GM12878 (cell line): ENCODE measurements at regions not wholly inside any gene's neighbourhood (a gene's known extent, or its start where the extent isn't known, plus 50 kb on each side); places are given as distances from the start of the nearest gene placed in this dataset.

ENCODE experiments used
- ATAC-seq: fragments of 200-7000 bp; cut with Tn5 transposase; 3 replicates; pipeline ENCODE4 v1.9.1; 2020; ENCODE audit warnings: mild to moderate bottlenecking, moderate library complexity
- BruUV-seq: library from RNA; stranded (reverse); fragments of 400-500 nt; replicated peaks from 2 replicates; lab custom pipeline; 2021; lab: Mats Ljungman, UMichigan
- CTCF ChIA-PET: fragments of 300-600 bp; sonication (Branson Sonifier 250); formaldehyde crosslinking; extraction: SDS; loops from one replicate; lab custom pipeline; 2021; ENCODE audit warnings: inconsistent platforms; lab: Yijun Ruan, JAX
- POLR2A ChIA-PET: fragments of 350-600 bp; formaldehyde crosslinking; extraction: SDS; loops from one replicate; lab custom pipeline; 2021; ENCODE audit warnings: inconsistent platforms; lab: Charles Lee
- RAD21 ChIA-PET: fragments of 300-600 bp; sonication (Branson Sonifier 250); formaldehyde crosslinking; loops from one replicate; lab custom pipeline; 2023; ENCODE audit warnings: antibody characterized with exemption; ENCODE audit not compliant: unreplicated experiment; lab: Charles Lee
- SMC1A ChIA-PET: fragments of 300-600 bp; sonication (Branson Sonifier 250); formaldehyde crosslinking; loops from one replicate; lab custom pipeline; 2023; ENCODE audit not compliant: unreplicated experiment, uncharacterized antibody; lab: Charles Lee
- DNase-seq: peaks from one replicate; pipeline ENCODE4 v3.0.0-alpha.2; 2011; ENCODE audit warnings: low read depth, low spot score
- FAIRE-seq: peaks from 3 replicates; lab custom pipeline; 2011; peaks lifted over from hg19 to GRCh38; lab: Jason Lieb, UNC
- H2AFZ ChIP-seq: 2 replicates; pipeline ENCODE4 v1.6.0; 2011; ENCODE audit warnings: low read depth, low read length, control low read depth; ENCODE audit not compliant: control insufficient read depth
- H3K27ac ChIP-seq: 2 replicates; pipeline ENCODE4 v1.5.1; 2011; ENCODE audit warnings: control low read depth; ENCODE audit not compliant: control insufficient read depth, insufficient read depth
- H3K27me3 ChIP-seq, 2 experiments: replicated peaks in 1 of 2; 2 replicates each; pipeline versions ENCODE4 v1.6.0 to v1.6.1; 2011; ENCODE audit warnings: low read length in 1 of 2; ENCODE audit not compliant: control insufficient read depth in 2 of 2, insufficient read depth in 2 of 2
- H3K36me3 ChIP-seq, 2 experiments: 2 replicates each; pipeline ENCODE4 v1.5.1; 2011; ENCODE audit warnings: low read length in 1 of 2; ENCODE audit not compliant: control insufficient read depth in 2 of 2, insufficient read depth in 2 of 2
- H3K4me1 ChIP-seq: 2 replicates; pipeline ENCODE4 v1.6.1; 2011; ENCODE audit warnings: mild to moderate bottlenecking, low read length, moderate library complexity, mixed read lengths; ENCODE audit not compliant: control insufficient read depth, insufficient read depth
- H3K4me2 ChIP-seq: 2 replicates; pipeline ENCODE4 v1.6.0; 2011; ENCODE audit warnings: control low read depth; ENCODE audit not compliant: control insufficient read depth, insufficient read depth
- H3K4me3 ChIP-seq: fragments of 200-600 bp; sonication (generic); 2 replicates; pipeline ENCODE4 v1.5.1; 2016
- H3K79me2 ChIP-seq: 2 replicates; pipeline ENCODE4 v1.6.0; 2011; ENCODE audit warnings: low read length; ENCODE audit not compliant: control insufficient read depth, insufficient read depth
- H3K9ac ChIP-seq: 2 replicates; pipeline ENCODE4 v1.8.0; 2011; ENCODE audit warnings: low read length, control low read depth, mixed read lengths; ENCODE audit not compliant: control insufficient read depth, insufficient read depth
- H3K9me3 ChIP-seq: replicated peaks from 3 replicates; pipeline ENCODE4 v1.5.1; 2011; ENCODE audit warnings: mild to moderate bottlenecking, low read length; ENCODE audit not compliant: control insufficient read depth, insufficient read depth
- H4K20me1 ChIP-seq: 2 replicates; pipeline ENCODE4 v1.6.0; 2011; ENCODE audit not compliant: control insufficient read depth, insufficient read depth
- BMI1 ChIP-seq: fragments of 450-650 bp; IDR thresholded peaks from 2 replicates; pipeline ENCODE4 v1.6.1; 2016; ENCODE audit warnings: mild to moderate bottlenecking, moderate library complexity, borderline replicate concordance
- CHD1 ChIP-seq: IDR thresholded peaks from 2 replicates; pipeline ENCODE4 v1.6.1; 2012; ENCODE audit warnings: low read depth, low read length, improper control_type of control experiment
- CTCF ChIP-seq, 3 experiments: IDR thresholded peaks in 2 of 3; conservative IDR thresholded peaks in 1 of 3; 2 replicates each; pipeline ENCODE4 v1.5.1; 2011; ENCODE audit warnings: low read depth in 3 of 3, low read length in 3 of 3, mild to moderate bottlenecking in 3 of 3, control low read depth in 2 of 3, moderate library complexity in 2 of 3, inconsistent platforms in 1 of 3, mixed read lengths in 1 of 3; ENCODE audit not compliant: control insufficient read depth in 2 of 3, insufficient read depth in 1 of 3; ENCODE audit errors: extremely low read depth in 1 of 3
- POLR2A ChIP-seq: IDR thresholded peaks from 2 replicates; pipeline ENCODE4 v1.6.1; 2011; ENCODE audit warnings: low read depth, mild to moderate bottlenecking, low read length
- SMAD1 ChIP-seq: fragments of 450-650 bp; IDR thresholded peaks from 2 replicates; pipeline ENCODE4 v1.6.1; 2018; ENCODE audit warnings: mild to moderate bottlenecking, low read depth; ENCODE audit not compliant: partially characterized antibody
- TBL1XR1 ChIP-seq: IDR thresholded peaks from 2 replicates; pipeline ENCODE4 v1.6.1; 2012; ENCODE audit warnings: low read depth, low read length, improper control_type of control experiment
- ZBTB33 ChIP-seq: fragments of 450-650 bp; IDR thresholded peaks from 2 replicates; pipeline ENCODE4 v1.6.1; 2017; ENCODE audit warnings: mild to moderate bottlenecking
- WGBS: methylation state at CpG from one replicate; pipeline ENCODE4 v1.1.6; 2016; ENCODE audit warnings: low lambda C conversion rate; ENCODE audit not compliant: insufficient replicate concordance, insufficient coverage; ENCODE audit errors: missing lambda C conversion rate; 5-methylcytosine and 5-hydroxymethylcytosine counted together
- in situ Hi-C: fragments of 300-500 bp; cut with MboI; formaldehyde crosslinking; loops from 9 replicates; pipeline ENCODE4 v1.14.3; 2018; ENCODE audit warnings: mixed read lengths
- intact Hi-C: fragments of 100-400 bp; cut with micrococcal nuclease; formaldehyde crosslinking; loops from one replicate; pipeline ENCODE4 v1.14.2; 2022; ENCODE audit not compliant: unreplicated experiment

DNA sequence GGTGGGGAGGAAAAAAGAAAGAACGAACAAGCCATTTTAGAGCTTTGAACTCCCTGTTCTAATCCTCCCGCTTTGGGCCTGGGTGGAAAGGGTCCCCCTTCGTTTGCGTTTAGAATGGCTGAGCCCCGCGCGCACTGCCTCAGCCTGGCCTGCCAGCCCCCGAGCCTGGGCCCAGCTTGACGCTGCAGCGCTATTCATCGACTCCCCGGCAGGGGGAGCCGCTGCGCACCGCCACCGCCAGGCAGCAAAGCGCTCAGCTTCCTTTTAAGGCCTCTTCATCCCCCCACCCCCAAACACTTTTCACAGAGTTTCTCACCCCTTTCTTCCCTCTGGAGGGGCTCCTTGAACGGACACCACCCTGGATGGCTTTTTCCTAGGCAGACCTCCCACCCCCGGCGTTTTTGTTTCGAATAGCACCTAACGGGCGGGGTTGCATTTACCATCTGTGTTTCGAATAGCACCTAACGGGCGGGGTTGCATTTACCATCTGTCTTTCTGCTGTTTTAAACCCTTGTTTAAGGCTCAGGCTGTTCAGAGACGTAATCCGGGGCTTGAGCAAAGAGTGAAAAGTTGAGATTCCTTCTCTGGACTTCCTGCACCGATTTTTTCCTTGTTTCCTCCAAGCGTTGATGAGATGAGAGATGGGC, 56.4 kb upstream of the PIWIL1 start:
- SMC1A ChIA-PET: no interaction called here
- POLR2A ChIA-PET: no interaction called here
- Histone ChIP-seq H3K4me3 (no peak overlapping the region), H4K20me1 (no peaks in the 10 kb centered on the region), H2AFZ (no peak overlapping the region), H3K9ac (no peak overlapping the region), H3K4me2 (no peak overlapping the region), H3K27ac (no peak overlapping the region), H3K9me3 (no peaks in the 10 kb centered on the region; the same call in 2 of the 3 replicates), H3K79me2 (no peaks in the 10 kb centered on the region), H3K27me3 (no peaks in the 10 kb centered on the region), H3K4me1 (no peaks in the 10 kb centered on the region), H3K36me3 (no peaks in the 10 kb centered on the region)
- ATAC-seq (0 out of 3 replicates have a peak, but pooled peaks have one; percentile 31), FAIRE-seq (no peak), DNase-seq (no peak)
- 49% methylated on average over 29 of the region's 30 CpGs for WGBS
- no TSS peak for BruUV-seq
- CTCF ChIA-PET: interaction anchor here (0.9 to 1.7 kb wide), 4 partner anchors 10 to 467 kb away, joined by 4 to 6 read pairs (median 4); no protein-coding TSS in a partner anchor
- in situ Hi-C loops: no loop called here
- RAD21 ChIA-PET: no interaction called here
- no peak for TF ChIP-seq SMAD1
- TF ChIP-seq POLR2A: no peak
- TF ChIP-seq CHD1: no peak
- TF ChIP-seq TBL1XR1: no peak
- TF ChIP-seq ZBTB33: 0 out of 2 replicates have a peak, but pooled peaks have one; percentile 32
- no peak for TF ChIP-seq BMI1
- TF ChIP-seq CTCF (IDR thresholded peaks at IDR 0.05 in 2 of 3, conservative IDR thresholded peaks at IDR 0.05 in 1 of 3; ENCODE audit: control insufficient read depth in 2 of 3, extremely low read depth in 1 of 3, insufficient read depth in 1 of 3, low read depth in 3 of 3, low read length in 3 of 3): peak; percentile 36 to 43 (median 39); a peak in 4 of 6 replicates
- intact Hi-C loops: no loop called here
